T-helper 17 cell (primary cell): ENCODE measurements at regions not wholly inside any gene's neighbourhood (a gene's known extent, or its start where the extent isn't known, plus 50 kb on each side); places are given as distances from the start of the nearest gene placed in this dataset.
A peak's percentile ranks its signal among the peaks of the same experiment; 100 is the strongest.

Experiments used
- ATAC-seq: fragments of 150-1000 bp; cut with Tn5 transposase; 2 replicates; pipeline ENCODE4 v1.10.0; 2021; ENCODE audit warnings: mild to moderate bottlenecking, moderate library complexity
- DNase-seq, 3 donors: peaks; one replicate each; pipeline versions ENCODE4 v3.0.0 to v3.0.0-alpha.2; 2020 to 2021
- H3K9me3 ChIP-seq: one replicate; pipeline ENCODE4 v1.7.0; 2013; ENCODE audit warnings: low read length, mild to moderate bottlenecking; ENCODE audit not compliant: control insufficient read depth, poor library complexity, severe bottlenecking
- H3K27ac Mint-ChIP-seq: one replicate; pipeline ENCODE4 v1.8.0; 2022; ENCODE audit warnings: mild to moderate bottlenecking, moderate library complexity, mixed read lengths
- H3K27me3 Mint-ChIP-seq: one replicate; pipeline ENCODE4 v1.8.0; 2022; ENCODE audit warnings: mixed read lengths
- H3K36me3 Mint-ChIP-seq: one replicate; pipeline ENCODE4 v1.8.0; 2022; ENCODE audit warnings: low read depth, mixed read lengths
- H3K4me1 Mint-ChIP-seq: one replicate; pipeline ENCODE4 v1.8.0; 2022; ENCODE audit warnings: mild to moderate bottlenecking, mixed read lengths
- H3K4me3 Mint-ChIP-seq: one replicate; pipeline ENCODE4 v1.8.0; 2022; ENCODE audit warnings: mild to moderate bottlenecking, moderate library complexity, mixed read lengths

GRCh38 chr1:98813738-98814309 lies 152.3 kb downstream of the SNX7 start:
- DNase-seq (no peak), ATAC-seq (no peak)
- Mint-ChIP-seq H3K27me3 (no peaks in the 10 kb centered on the region), H3K36me3 (no peaks in the 10 kb centered on the region), H3K4me1 (peaks cover 6% of the 10 kb centered on the region), H3K4me3 (peak overlapping the region; percentile 8), H3K27ac (peak overlapping the region; percentile 8)
- no peaks in the 10 kb centered on the region for H3K9me3 ChIP-seq

GRCh38 chr1:98817821-98818220 lies 156.3 kb downstream of the SNX7 start:
- H3K27ac Mint-ChIP-seq, result peak overlapping the region; percentile 24

GRCh38 chr1:98821379-98821778 lies 159.9 kb downstream of the SNX7 start:
- H3K9me3 ChIP-seq, result no peaks in the 10 kb centered on the region
- no peak for DNase-seq
- Mint-ChIP-seq H3K27me3 (no peaks in the 10 kb centered on the region), H3K27ac (no peak overlapping the region), H3K4me3 (no peak overlapping the region), H3K36me3 (no peaks in the 10 kb centered on the region), H3K4me1 (no peaks in the 10 kb centered on the region)
- no peak for ATAC-seq

More at GRCh38 chr1:98817821-98818220, 156.3 kb downstream of the SNX7 start:
- H3K4me1 Mint-ChIP-seq, result peaks cover 6% of the 10 kb centered on the region
- H3K9me3 ChIP-seq, result no peaks in the 10 kb centered on the region
- no peaks in the 10 kb centered on the region for H3K36me3 Mint-ChIP-seq
- no peak for DNase-seq
- no peak overlapping the region for H3K4me3 Mint-ChIP-seq
- no peaks in the 10 kb centered on the region for H3K27me3 Mint-ChIP-seq
- no peak for ATAC-seq

GRCh38 chr1:98824736-98825135 lies 163.2 kb downstream of the SNX7 start:
- Mint-ChIP-seq H3K4me3 (no peak overlapping the region), H3K4me1 (no peaks in the 10 kb centered on the region), H3K36me3 (no peaks in the 10 kb centered on the region), H3K27me3 (no peaks in the 10 kb centered on the region), H3K27ac (no peak overlapping the region)
- ATAC-seq, result no peak
- no peak for DNase-seq
- H3K9me3 ChIP-seq, result no peaks in the 10 kb centered on the region

- DNase-seq (no peak), ATAC-seq (no peak)
- Mint-ChIP-seq H3K27me3 (no peaks in the 10 kb centered on the region), H3K27ac (no peak overlapping the region), H3K4me1 (no peaks in the 10 kb centered on the region), H3K36me3 (no peaks in the 10 kb centered on the region), H3K4me3 (no peak overlapping the region)
- H3K9me3 ChIP-seq, result no peaks in the 10 kb centered on the region
Observed at GRCh38 chr1:98827041-98827440, 165.5 kb downstream of the SNX7 start.

- H3K4me3 Mint-ChIP-seq, result no peak overlapping the region
- peaks cover 2% of the 10 kb centered on the region for H3K36me3 Mint-ChIP-seq
- H3K27me3 Mint-ChIP-seq, result no peaks in the 10 kb centered on the region
- H3K9me3 ChIP-seq, result no peaks in the 10 kb centered on the region
- no peak for ATAC-seq
- H3K4me1 Mint-ChIP-seq, result peaks cover 4% of the 10 kb centered on the region
- DNase-seq, result no peak
- H3K27ac Mint-ChIP-seq, result no peak overlapping the region
Observed at GRCh38 chr1:98839840-98840239, 164.8 kb downstream of the PLPPR5 start.
